GM21786 (cell line): ENCODE measurements at regions not wholly inside any gene's neighbourhood (a gene's known extent, or its start where the extent isn't known, plus 50 kb on each side); places are given as distances from the start of the nearest gene placed in this dataset.
A peak's percentile ranks its signal among the peaks of the same experiment; 100 is the strongest.
"Not testable (repeated sequence)": the region's sequence is repeated elsewhere in the genome, so short reads cannot be mapped to it uniquely, and the experiment has no call there.

Experiments used
- ATAC-seq: cut with Tn5 transposase; IDR thresholded peaks from one replicate; pipeline ENCODE4 v1.9.1; 2021; ENCODE audit not compliant: unreplicated experiment

DNA sequence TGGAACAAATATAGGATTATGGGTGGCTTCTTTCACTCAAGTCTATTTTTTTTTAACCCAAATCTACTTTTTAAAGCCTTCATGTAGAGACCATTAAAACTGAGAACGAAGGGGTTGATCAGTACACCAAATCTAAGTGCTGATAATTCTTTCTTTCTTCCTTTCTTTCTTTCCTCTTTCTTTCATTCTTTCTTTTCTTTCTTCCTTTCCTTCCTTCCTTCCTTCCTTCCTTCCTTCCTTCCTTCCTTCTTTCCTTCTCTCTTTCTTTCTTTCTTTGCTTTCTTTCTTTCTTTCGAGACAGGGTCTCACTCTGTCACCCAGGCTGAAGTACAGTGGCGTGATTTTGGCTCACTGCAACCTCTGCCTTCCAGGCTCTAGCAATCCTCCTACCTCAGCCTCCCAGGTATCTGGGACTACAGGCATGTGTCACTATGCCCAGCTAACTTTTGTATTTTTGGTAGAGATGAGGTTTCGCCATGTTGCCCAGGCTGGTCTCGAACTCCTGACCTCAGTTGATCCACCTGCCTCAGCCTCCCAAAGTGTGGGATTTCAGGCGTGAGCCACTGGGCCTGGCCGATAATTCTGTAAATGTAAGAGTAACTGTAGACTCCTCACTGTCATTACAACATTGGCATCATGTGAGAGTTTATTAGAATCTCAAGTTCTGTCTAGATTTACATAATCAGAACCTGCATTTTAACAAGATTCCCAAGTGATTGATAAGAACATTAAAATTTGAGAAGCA lies 236.4 kb downstream of the TFEC start:
- no peak for ATAC-seq

DNA sequence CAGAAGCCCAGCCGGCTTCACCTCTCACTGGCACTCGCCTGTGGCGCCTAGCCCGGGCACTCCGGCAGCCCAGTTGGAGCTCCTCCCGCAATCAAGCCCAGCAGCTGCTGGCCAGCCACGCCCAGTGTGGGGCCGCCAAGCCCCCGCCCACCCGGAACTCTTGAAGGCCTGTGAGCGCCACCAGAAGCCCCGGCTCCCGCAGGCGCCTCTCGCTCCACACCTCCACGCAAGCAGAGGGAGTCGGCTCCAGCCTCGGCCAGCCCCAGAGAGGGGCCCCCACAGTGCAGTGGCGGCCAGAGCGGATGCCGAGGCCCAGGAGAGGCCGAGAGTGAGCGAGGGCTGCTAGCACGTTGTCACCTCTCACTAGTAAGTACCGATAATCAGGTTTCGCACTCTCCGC lies 240.7 kb downstream of the TFEC start:
- ATAC-seq = no peak

DNA sequence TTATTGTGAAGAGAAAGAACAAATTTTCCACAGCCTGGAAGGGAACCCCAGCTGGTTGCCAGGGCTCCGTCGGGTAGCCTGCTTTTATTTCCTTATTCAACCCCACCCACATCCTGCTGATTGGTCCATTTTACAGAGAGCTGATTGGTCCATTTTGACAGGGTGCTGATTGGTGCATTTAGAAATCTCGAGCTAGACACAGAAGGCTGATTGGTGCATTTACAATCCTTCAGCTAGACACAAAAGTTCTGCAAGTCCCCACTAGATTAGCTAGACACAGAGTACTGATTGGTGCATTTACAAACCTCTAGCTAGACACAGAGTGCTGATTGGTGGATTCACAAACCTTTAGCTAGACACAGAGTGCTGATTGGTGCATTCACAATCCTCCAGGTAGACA lies 241.1 kb downstream of the TFEC start:
- not testable (repeated sequence) for ATAC-seq

DNA sequence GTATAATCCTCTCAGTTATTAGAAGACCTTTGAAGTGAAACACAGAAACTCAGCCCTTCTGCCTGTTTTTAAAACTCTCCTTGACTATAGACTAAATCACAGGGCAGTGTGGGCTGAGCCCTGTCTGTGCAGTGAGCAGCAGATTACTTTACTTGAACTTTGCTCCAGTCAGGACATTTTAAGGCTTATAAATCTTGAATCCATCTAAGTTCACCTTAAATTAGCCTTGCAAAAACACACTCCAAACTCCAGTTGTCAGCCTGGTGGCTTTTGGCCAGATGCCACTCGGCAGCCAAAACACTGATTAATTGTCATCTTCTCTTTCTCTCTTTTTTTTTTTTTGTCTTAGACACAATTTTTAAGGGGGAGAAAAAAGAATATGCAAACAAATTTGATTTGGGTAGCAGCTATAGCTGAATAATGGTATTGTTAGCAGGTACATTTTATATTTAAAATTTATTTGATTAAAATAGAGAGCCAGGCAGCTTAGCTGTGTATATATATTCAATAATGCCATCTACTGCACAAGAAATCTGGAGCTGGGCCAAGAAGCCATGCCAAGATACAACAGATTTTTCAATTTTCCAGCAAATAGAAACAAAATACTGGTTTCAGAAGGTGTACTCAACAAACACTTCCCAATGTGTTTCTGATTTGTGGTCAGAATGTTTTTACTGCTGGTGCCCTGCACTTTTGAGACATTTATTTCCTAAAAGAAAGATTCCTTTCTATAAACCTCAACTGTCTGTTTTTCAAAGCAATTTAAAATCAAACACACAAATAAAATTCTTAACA lies 247.7 kb downstream of the TFEC start:
- ATAC-seq = no peak

GRCh38 chr7:115779561-115779960 lies 251.0 kb downstream of the TFEC start:
- ATAC-seq = no peak

DNA sequence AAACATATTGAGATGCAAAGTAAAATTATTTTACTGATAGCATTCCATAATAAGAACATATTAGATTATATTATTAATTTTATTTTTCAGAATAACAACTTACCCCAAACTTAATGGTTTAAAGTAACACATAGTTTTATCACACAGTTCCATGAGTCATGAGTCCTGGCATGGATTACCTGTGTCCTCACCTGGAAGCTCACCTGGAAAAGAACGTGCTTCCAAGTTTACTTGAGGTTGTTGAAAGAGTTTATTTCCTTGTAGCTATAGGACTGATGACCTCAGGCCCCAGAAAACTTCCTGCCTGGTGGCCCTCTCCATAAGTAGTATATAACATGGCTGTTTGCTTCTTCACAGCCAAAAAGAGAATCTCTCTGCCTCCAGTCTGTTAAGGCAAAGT lies 254.6 kb downstream of the TFEC start:
- no peak for ATAC-seq

GRCh38 chr7:115763347-115763746 lies 267.2 kb downstream of the TFEC start:
- no peak for ATAC-seq

DNA sequence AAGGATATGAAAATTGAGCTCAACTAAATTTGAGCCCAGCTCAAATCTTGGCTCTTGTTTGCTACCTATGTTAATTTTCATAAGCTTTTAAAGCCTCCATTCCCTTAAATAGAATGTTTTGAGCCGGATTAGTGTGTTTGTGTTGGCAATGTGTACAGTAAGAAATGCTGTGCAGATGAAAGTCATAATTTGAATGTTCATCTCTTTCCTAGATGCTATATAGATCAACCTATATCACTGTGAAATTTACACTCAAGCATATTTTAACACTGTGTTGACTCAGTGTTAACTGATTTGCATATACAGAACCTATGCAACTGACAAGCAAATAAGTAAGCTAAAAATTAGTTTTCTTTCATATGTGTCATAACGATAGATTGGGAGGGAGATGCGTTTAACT lies 272.5 kb downstream of the TFEC start:
- no peak for ATAC-seq

- ATAC-seq = no peak
Measured at GRCh38 chr7:115754226-115754625, 276.3 kb downstream of the TFEC start.

GRCh38 chr7:115749924-115750323 lies 280.6 kb downstream of the TFEC start:
- ATAC-seq = no peak

- no peak for ATAC-seq
Measured at GRCh38 chr7:115748123-115748738, 282.3 kb downstream of the TFEC start.

GRCh38 chr7:115747174-115747573 lies 283.4 kb downstream of the TFEC start:
- peak; percentile 65 for ATAC-seq

- no peak for ATAC-seq
Measured at GRCh38 chr7:115740043-115740442, 290.5 kb downstream of the TFEC start.

GRCh38 chr7:115734641-115735040 lies 295.9 kb downstream of the TFEC start:
- no peak for ATAC-seq

- ATAC-seq = no peak
Measured at GRCh38 chr7:115731796-115732471, 298.6 kb downstream of the TFEC start.

DNA sequence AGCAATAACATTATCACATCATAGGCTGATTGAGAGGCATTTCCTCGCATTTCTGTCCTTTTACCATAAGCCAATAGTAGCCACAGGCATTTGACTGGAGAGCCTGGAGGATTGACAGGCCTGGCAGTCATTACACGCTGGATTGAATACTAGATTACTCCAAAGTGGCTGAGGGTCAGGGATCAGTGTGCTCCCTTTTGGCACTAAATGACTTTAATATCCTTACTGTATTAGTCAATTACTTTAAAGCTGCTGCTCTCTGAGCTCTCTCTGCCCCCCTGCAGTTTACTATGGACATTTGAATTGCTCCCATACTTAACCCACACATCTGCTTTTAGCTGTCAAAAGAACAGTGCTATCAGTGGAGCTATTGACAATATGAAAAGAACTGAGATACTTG lies 302.0 kb downstream of the TFEC start:
- no peak for ATAC-seq

- no peak for ATAC-seq
Measured at GRCh38 chr7:115724400-115725056, 306.0 kb downstream of the TFEC start.

- ATAC-seq = no peak
Measured at GRCh38 chr7:115722302-115722977, 308.1 kb downstream of the TFEC start.

GRCh38 chr7:115721293-115722217 lies 309.0 kb downstream of the TFEC start:
- ATAC-seq = no peak
